GM10266 (cell line): ENCODE measurements at regions not wholly inside any gene's neighbourhood (a gene's known extent, or its start where the extent isn't known, plus 50 kb on each side); places are given as distances from the start of the nearest gene placed in this dataset.

Experiments used
- DNase-seq: peaks from one replicate; pipeline ENCODE4 v3.0.0; 2012; ENCODE audit errors: extremely low spot score
- TF ChIP-seq, protein P1 (sequence below): IDR thresholded peaks from 2 replicates; pipeline ENCODE4 v1.5.1; 2012; ENCODE audit warnings: mild to moderate bottlenecking, low read depth; ENCODE audit not compliant: control insufficient read depth, insufficient read depth; ENCODE audit errors: missing control alignments

GRCh38 chr12:124230117-124230757, 64.7 kb upstream of the RFLNA start:
- TF ChIP-seq, protein P1, sequence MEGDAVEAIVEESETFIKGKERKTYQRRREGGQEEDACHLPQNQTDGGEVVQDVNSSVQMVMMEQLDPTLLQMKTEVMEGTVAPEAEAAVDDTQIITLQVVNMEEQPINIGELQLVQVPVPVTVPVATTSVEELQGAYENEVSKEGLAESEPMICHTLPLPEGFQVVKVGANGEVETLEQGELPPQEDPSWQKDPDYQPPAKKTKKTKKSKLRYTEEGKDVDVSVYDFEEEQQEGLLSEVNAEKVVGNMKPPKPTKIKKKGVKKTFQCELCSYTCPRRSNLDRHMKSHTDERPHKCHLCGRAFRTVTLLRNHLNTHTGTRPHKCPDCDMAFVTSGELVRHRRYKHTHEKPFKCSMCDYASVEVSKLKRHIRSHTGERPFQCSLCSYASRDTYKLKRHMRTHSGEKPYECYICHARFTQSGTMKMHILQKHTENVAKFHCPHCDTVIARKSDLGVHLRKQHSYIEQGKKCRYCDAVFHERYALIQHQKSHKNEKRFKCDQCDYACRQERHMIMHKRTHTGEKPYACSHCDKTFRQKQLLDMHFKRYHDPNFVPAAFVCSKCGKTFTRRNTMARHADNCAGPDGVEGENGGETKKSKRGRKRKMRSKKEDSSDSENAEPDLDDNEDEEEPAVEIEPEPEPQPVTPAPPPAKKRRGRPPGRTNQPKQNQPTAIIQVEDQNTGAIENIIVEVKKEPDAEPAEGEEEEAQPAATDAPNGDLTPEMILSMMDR: no peak
- no peak for DNase-seq

GRCh38 chr12:124230789-124231188, 64.1 kb upstream of the RFLNA start:
- no peak for DNase-seq
- TF ChIP-seq, protein P1: no peak

DNA sequence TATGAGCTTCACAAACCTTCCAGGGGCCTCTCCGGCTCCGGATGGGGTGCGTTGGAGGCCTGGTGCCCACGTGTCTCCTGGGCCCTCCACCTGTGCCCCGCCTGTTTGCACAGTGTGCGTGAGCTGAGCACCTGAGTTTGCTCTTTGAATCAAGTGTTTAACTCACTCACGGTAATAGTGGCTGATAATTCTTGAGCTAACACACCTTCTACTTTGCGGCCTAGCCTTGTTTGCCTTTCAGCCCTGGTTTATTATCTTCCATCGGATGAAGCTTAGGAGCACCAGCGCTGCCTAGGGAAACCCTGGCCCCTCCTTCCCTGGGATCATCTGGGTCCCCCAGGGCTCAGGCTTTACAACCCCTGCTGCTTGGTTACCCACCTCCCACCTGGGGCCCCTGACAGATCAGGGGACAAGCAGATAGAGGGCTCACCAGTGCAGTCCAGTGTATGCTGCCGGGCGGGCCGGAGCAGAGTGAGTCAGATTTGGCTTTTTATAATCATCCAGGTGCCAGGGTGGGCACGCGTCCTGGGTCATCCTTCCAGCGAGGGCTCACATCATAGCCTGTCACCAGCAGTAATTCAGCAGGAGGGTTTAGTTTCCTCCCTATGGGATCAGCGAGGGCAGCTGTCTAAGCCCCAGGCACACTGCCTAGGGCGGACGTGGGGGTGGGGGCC, 62.8 kb upstream of the RFLNA start:
- TF ChIP-seq, protein P1: no peak
- DNase-seq: no peak

DNA sequence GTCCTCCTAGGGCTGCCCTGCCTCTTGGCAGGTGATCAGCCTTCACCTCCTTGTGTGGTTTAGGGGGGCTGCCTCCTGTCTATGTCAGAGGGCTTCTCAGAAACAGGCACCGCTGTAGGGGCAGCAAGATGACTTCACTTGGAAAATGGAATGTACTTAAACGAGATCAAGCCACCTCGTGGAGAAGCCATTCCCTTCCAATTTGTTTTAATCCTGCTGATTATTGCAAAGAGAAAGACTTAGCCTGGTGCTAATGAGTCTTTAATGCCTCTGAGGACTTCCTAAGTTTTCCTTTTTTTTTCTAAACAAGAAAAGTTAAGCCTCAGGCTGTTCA, 62.3 kb upstream of the RFLNA start:
- TF ChIP-seq, protein P1: no peak
- no peak for DNase-seq

DNA sequence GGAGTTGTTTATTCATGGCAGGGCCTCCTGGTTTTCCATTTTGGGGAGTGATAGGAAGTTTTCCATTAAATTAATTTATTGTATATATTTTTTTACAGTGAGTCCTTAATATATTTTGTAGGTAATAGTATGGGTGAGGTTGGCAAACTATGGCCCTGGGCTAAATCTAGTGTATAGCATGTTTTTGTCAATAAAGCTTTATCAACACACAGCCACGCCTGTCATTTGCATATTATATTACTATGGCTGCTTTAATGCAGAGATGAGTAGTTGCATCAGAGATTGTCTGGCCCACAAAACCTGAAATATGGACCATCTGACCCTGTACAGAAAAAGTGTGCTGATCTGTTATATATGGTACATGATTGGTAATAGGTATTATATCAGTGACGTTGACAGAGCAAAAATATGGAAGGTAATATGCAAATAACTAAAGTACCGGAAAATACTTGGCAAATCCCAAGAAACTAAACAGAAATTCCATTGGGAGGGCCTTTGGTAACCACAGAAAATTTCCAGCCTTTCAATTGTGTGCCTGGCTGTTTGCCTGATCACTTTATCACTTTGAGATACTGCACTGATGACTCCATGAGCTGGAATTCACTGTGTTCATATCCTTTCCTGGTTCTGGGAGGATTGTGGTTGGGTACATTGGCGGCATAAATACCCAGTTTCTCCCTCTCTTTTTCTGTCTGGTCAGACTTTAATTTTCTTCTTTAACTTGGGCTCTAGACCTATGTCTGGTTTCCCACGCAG, 61.7 kb upstream of the RFLNA start:
- no peak for DNase-seq
- TF ChIP-seq, protein P1: no peak

DNA sequence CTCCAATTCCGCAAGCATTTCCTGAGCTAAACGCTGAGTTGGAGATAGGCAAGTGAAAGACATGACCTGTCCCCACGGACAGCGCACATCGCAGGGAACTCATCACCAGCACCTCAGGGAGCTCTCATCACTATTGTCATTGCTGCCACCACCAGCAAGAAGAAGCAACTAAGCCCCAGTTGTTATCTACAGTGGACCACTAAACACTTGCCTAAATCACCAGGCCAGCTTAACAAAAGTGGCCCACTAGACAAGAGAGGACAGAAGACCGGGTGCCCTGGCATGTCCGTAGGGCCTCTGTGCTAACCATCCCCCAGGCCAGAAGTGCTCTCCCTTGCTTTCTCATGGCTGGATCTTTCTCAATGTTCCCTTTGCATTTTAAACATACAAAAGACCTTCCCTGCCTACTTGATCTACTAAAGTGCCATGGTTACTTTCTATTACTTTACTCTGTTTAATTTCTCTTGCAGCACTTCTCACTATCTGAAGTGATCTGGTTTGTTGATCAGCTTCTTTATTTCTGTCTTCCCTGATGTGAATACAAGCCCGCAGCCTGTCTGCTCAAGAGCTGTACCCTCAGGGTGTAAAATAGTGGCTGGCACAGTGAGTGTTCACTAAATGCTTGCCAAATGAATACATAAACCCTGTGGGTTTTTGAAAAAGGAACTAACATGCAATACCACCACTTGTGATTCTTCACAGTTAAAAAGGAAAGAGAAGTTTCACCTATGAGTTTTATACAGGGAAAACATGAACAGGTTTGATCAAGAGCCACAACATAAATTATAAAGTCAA, 60.9 kb upstream of the RFLNA start:
- TF ChIP-seq, protein P1: no peak
- no peak for DNase-seq

GRCh38 chr12:124236625-124237031, 58.3 kb upstream of the RFLNA start:
- TF ChIP-seq, protein P1: no peak
- DNase-seq: no peak
